ENCODE measurements at regions not wholly inside any gene's neighbourhood (a gene's known extent, or its start where the extent isn't known, plus 50 kb on each side); places are given as distances from the start of the nearest gene placed in this dataset.

GRCh38 chr2:146949400-146949799 is 895.4 kb upstream of the ACVR2A start:
- DNase-seq (ENCODE audit: low read depth in 2 of 2, low spot score in 1 of 2): no peak

GRCh38 chr2:146944601-146945000 is 900.2 kb upstream of the ACVR2A start:
- DNase-seq (ENCODE audit: low read depth in 2 of 2, low spot score in 1 of 2): no peak

- DNase-seq (ENCODE audit: low read depth in 2 of 2, low spot score in 1 of 2): no peak
These were observed 904.7 kb upstream of the ACVR2A start for GRCh38 chr2:146939991-146940685.

GRCh38 chr2:146934921-146935320 is 909.9 kb upstream of the ACVR2A start:
- no peak for DNase-seq (ENCODE audit: low read depth in 2 of 2, low spot score in 1 of 2)

- no peak for DNase-seq (ENCODE audit: low read depth in 2 of 2, low spot score in 1 of 2)
These were observed 913.7 kb upstream of the ACVR2A start for GRCh38 chr2:146931109-146931508.

GRCh38 chr2:146927080-146927711 is 917.6 kb upstream of the ACVR2A start:
- no peak for DNase-seq (ENCODE audit: low read depth in 2 of 2, low spot score in 1 of 2)

- DNase-seq (ENCODE audit: low read depth in 2 of 2, low spot score in 1 of 2): no peak
These were observed 926.5 kb upstream of the ACVR2A start for GRCh38 chr2:146918280-146918679.

- DNase-seq (ENCODE audit: low read depth in 2 of 2, low spot score in 1 of 2): no peak
These were observed 927.3 kb upstream of the ACVR2A start for GRCh38 chr2:146917431-146918042.

GRCh38 chr2:146916914-146917313 is 927.9 kb upstream of the ACVR2A start:
- no peak for DNase-seq (ENCODE audit: low read depth in 2 of 2, low spot score in 1 of 2)

- no peak for DNase-seq (ENCODE audit: low read depth in 2 of 2, low spot score in 1 of 2)
These were observed 931.4 kb upstream of the ACVR2A start for GRCh38 chr2:146913476-146913875.

- no peak for DNase-seq (ENCODE audit: low read depth in 2 of 2, low spot score in 1 of 2)
These were observed 932.3 kb upstream of the ACVR2A start for GRCh38 chr2:146912536-146912935.

GRCh38 chr2:146908776-146909175 is 936.1 kb upstream of the ACVR2A start:
- DNase-seq (ENCODE audit: low read depth in 2 of 2, low spot score in 1 of 2): no peak

GRCh38 chr2:146898083-146898482 is 946.7 kb upstream of the ACVR2A start:
- DNase-seq (ENCODE audit: low read depth in 2 of 2, low spot score in 1 of 2): no peak

- no peak for DNase-seq (ENCODE audit: low read depth in 2 of 2, low spot score in 1 of 2)
These were observed 950.3 kb upstream of the ACVR2A start for GRCh38 chr2:146894514-146894913.

GRCh38 chr2:146893500-146894041 is 951.3 kb upstream of the ACVR2A start:
- DNase-seq (ENCODE audit: low read depth in 2 of 2, low spot score in 1 of 2): no peak

- no peak for DNase-seq (ENCODE audit: low read depth in 2 of 2, low spot score in 1 of 2)
These were observed 954.3 kb upstream of the ACVR2A start for GRCh38 chr2:146890491-146890890.

- no peak for DNase-seq (ENCODE audit: low read depth in 2 of 2, low spot score in 1 of 2)
These were observed 964.9 kb upstream of the ACVR2A start for GRCh38 chr2:146879882-146880281.

GRCh38 chr2:146874260-146874658 is 970.6 kb upstream of the ACVR2A start:
- DNase-seq (ENCODE audit: low read depth in 2 of 2, low spot score in 1 of 2): no peak

GRCh38 chr2:146873646-146874259 is 971.1 kb upstream of the ACVR2A start:
- DNase-seq (ENCODE audit: low read depth in 2 of 2, low spot score in 1 of 2): no peak

- no peak for DNase-seq (ENCODE audit: low read depth in 2 of 2, low spot score in 1 of 2)
These were observed 971.8 kb upstream of the ACVR2A start for GRCh38 chr2:146873056-146873455.

- DNase-seq (ENCODE audit: low read depth in 2 of 2, low spot score in 1 of 2): no peak
These were observed 974.1 kb upstream of the ACVR2A start for GRCh38 chr2:146870691-146871090.

- no peak for DNase-seq (ENCODE audit: low read depth in 2 of 2, low spot score in 1 of 2)
These were observed 975.5 kb upstream of the ACVR2A start for GRCh38 chr2:146869328-146869727.

All from stimulated activated CD8-positive, alpha-beta memory T cell treated with anti-CD3 and anti-CD28 coated beads, Interleukin-4, amount 100 ng/mL, for 1 hour (primary cell).